ENCODE measurements at regions not wholly inside any gene's neighbourhood (a gene's known extent, or its start where the extent isn't known, plus 50 kb on each side); places are given as distances from the start of the nearest gene placed in this dataset.

GRCh38 chr11:116384407-116384806, 388.4 kb downstream of the BUD13 start:
- TF ChIP-seq POLR2A (IDR thresholded peaks at IDR 0.05; ENCODE audit: low read length): no peak
- no peak for TF ChIP-seq GATA1 (IDR thresholded peaks at IDR 0.05; ENCODE audit: low read depth, low read length)

All from erythroblast (primary cell).